Stimulated activated CD4-positive, alpha-beta T cell treated with anti-CD3 and anti-CD28 coated beads, Interleukin-1b, Interleukin-23, amount 100 ng/mL, for 4 hours (primary cell): ENCODE measurements at regions not wholly inside any gene's neighbourhood (a gene's known extent, or its start where the extent isn't known, plus 50 kb on each side); places are given as distances from the start of the nearest gene placed in this dataset.

Source experiments
- DNase-seq, 2 donors: peaks; one replicate each; pipeline ENCODE4 v3.0.0-alpha.2; 2020; ENCODE audit warnings: low read depth in 2 of 2

GRCh38 chr5:42349163-42349562, 74.1 kb upstream of the GHR start:
- DNase-seq, result no peak

- DNase-seq, result no peak
Observed at GRCh38 chr5:42351956-42352355, 71.3 kb upstream of the GHR start.

- DNase-seq, result no peak
Observed at GRCh38 chr5:42360056-42360455, 63.2 kb upstream of the GHR start.

- DNase-seq, result no peak
Observed at GRCh38 chr5:42360616-42361314, 62.5 kb upstream of the GHR start.

GRCh38 chr5:42361315-42361688, 61.9 kb upstream of the GHR start:
- no peak for DNase-seq

- DNase-seq, result no peak
Observed at GRCh38 chr5:42366051-42366450, 57.2 kb upstream of the GHR start.
